ENCODE measurements at regions not wholly inside any gene's neighbourhood (a gene's known extent, or its start where the extent isn't known, plus 50 kb on each side); places are given as distances from the start of the nearest gene placed in this dataset.

DNA sequence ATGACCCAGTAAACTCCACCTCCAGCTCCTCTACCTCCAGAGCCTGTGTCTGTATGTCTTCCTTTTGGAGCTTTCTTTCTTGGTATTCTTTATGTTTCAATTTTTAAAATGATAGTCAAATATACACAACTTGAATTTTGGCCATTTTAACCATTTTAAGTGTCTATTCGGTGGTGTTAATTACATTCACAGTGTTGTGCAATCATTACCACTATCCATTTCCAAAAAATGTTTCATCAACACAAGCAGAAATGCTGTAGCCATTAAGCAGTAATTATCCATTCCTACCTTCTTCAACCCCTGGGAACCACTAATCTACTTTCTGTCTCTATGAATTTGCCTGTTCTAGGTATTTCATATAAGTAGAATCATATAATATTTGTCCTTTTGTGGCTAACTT, 194.5 kb upstream of the TSC22D2 start:
- DNase-seq = no peak

DNA sequence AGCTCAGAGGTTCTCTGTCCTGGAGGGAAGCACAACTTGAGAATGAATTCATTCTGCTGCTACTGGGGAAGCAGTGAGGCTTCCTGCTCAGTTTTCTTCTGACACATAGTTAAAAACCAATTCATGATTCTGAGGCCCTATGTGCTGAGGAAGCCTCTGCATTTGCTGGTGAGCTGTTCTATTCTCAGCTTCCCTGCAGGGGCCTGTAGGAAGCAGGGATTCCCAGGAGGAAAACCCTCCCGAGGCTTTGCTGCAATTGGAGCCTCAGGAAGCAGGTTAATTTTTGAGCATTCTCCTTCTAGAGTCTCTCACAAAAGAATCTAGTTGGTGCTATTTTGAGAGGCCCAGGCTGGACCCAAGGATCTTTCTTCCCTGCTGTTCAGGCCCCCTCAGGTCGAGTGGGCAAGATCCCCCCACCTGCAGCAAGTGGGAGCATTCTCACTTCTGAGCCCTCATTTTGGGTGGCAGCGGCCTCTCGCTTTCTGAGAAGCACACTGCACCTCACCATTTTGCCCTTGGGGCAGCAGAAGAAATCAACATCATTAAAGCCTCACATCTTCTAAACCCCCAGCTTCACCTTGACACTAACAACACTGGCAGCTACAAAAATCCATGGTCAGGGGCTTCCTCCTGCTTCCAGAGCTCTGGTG, 197.5 kb upstream of the TSC22D2 start:
- peak; percentile 20 for DNase-seq

DNA sequence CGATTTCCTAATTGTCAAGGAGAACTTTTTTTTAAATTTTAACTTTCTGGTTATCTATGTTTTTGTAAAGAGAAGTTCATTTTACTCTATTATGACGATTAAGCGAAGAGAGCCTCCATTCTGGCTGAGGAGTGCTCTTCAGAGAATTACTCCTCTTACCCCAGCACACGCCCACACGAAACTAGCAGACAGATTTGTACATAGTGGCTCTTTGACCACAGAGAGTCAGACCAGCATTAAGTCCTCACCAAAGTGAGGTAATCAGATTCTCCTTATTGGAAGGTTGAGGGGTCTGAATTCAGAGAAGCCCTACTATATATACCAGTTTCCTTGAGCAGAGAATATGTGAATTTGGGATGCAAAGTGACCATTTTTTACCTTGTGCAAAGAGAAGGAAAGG, 204.8 kb upstream of the TSC22D2 start:
- no peak for DNase-seq

DNA sequence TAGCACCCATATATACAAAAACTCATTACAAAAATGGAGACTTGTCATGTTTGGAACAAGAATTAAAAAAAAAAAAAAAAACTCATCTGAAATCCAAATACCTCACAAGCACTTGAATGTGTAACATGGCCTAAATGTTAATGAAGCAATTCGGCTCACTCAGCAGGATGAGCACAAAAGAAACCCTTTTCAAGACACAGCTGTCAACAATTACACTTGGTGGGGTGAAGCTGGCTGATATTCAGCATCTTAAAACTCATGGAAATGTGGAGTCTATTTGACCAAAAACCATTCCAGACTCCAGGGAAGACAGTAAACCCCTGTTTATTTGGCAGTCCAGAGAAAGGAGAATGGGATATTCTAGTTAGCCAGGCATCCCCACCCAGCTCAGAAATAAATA, 205.4 kb upstream of the TSC22D2 start:
- peak; percentile 26 for DNase-seq

DNA sequence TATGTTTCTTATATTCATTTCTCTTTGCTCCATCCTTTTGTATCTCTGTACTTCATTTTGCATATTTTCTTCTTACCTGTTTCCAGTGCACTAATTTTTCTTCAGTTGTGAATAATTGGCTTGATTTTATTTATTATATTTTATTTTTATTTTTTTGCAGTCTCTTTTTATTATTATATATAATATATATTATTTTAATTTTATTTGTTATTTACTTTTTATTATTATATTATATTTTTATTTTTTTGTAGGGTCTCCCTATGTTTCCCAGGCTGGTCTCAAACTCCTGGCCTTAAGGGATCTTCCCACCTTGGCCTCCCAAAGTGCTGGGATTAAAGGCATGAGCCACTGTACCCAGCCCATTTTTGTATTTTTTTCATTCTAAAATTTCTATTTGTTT, 213.1 kb upstream of the TSC22D2 start:
- no peak for DNase-seq

DNA sequence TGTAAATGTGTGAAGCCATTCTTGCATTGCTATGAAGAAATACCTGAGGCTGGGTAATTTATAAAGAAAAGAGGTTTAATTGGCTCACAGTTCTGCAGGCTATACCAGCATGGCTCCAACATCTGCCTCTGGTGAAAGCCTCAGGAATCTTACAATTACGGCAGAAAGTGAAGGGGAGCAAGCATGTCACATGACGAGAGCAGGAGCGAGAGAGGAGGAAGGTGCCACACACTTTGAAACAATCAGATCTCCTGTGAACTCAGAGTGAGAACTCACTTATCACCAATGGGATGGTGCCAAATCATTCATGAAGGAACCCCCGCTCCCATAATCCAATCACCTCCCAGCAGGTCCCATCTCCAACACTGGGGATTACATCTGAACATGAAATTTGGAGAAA, 213.6 kb upstream of the TSC22D2 start:
- DNase-seq = no peak

DNA sequence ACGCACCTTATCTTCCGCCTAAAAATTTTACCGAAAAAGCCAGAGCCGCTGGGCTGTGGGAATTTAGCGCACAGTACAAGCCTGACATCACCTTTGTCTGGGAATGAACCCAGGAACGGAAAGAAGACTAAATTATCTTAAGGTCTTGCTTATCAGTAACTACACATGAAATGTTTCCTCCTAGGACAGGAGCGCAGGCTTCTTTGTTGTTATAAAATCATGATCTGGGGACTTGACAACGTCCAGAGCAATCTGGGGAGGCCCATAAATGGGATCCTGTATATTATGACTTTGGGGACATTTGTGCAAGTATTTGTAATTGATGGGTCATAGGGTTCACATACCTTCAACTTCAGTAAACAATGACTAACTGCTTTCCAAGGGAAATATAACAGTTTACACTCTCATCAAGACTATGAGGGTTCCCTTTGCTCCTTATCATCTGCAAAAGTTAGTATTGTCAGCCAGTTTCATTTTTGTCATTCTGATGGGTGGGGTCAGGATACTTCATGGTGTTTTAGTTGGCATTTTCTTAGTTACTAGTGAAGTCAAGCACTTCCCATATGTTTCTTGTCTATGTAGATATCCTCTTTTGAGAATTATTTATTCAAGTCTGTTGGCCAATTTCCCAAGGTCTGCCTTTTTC, 213.9 kb upstream of the PFN2 start:
- DNase-seq = peak; percentile 37

DNA sequence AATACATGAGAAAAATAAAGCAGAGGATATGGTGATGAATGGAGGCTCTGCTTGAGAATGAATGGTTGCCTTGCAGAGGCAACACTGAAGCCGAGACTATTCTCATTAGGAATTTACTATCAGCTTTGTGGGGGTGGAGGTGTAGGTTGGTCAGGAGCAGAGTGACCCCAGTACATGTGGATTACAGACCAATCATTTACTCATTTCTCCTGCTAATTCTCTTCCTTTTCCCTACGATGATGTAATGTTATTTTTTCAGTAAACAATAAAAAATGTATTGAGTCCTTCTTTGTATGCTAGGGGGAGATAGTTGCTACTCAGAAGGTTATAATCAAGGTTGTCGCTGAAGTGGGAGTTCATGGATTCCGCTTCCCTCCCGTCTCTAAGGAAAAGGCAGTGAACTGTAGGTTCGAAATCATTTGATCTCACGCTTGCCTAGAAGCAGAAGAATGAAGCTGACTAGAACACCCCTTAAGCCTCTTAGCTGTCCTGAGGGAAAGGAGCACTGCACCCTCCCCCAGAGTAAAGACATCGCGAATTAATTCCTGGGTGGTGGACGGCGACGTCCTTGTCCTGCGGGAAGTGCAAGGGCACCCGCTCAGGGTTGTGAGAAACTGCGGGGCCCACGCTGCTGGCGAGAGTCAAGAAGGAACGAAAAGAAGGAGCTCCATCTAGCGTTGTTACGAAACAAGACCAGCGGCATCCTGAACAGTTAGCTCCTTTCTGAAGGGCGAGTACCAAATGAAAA, 213.2 kb upstream of the PFN2 start:
- DNase-seq = peak; percentile 85

DNA sequence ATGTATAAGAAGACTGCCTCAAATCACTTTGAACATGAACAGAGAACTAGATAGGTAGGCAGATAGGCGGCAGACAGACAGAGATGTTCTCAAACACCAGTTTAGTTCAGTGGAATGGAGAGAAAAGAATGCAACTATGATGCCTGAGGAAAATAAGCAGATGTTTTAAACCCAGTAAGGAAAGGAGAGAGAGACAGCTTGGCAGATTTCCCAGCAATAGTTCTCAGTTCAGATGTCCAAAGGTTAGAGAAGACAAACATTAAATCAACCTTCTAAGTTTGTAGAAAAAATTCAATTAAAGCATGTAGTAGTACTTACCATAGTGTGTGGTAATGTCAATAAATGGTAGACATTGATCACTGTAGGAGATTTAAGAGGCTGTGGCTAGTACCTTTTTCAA, 209.6 kb upstream of the PFN2 start:
- peak; percentile 79 for DNase-seq

DNA sequence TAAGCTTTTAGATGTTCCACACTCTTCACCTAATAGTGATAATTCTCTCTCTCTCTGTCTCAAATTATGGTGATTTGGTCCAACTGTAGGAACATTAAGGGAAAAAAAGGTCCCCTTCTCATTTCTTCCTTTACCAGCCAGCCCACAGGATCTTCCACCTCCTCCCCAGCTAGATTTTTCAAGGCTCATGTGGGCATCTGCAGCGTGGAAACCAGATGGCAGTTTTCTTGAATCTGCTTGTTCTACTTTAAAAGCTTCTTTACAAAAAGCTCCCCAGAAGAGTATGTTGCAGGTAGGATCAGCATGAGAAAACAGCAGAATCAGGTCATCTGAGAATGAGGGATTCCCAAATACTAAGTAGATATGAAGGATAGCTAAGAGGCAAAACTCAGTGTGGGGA, 208.6 kb upstream of the PFN2 start:
- DNase-seq = no peak

DNA sequence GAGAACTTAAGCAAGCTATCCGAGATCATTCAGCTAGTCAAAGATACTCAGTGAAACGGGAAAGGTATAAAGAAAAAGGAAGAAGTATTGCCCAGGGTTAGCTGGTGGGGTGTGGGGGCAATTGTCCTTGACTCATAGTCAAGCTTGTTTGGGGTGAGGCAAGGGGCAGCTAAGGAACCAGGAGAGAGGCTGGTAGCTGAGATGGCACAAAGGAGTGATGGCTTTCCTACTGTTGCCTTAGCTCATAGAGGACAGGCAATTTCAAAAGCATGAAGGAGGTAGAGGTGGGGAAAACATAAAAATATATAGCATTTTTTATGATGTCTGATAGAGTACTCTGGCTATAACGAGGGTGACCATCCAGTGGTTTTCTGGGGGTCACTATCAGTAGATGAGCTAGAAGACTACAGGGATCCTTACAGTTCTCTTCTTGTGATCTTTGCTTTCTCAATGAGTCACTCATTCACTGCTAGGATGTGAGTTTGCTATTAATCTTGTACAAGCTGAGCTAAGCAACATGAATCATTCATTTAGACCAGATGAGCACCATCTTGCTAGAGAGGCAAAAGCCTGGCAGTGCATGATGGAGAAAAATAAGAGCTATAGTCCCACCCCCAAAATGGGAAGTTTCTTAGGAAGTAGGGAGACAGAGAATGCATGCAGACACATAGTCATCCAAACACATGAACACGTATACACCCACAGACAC, 207.1 kb upstream of the PFN2 start:
- peak; percentile 88 for DNase-seq

DNA sequence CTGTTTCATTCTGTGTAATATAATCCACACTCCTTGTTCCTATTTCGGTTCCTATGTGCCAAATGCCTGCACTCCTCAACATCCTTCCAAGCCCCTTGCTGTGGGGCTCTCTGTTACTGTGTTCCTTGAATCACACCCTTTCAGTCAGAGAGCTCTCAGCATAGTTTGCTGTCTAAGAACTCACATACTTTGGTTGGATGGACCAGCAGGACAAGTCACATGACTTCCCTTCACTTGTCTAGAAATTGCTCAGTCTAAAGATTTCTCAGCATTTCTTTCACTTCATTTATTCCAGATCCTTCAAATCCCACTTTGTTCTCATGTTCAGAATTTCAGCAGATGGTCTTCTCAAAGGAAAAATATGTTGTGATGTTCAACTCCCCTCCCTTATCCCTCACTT, 203.5 kb upstream of the PFN2 start:
- no peak for DNase-seq

DNA sequence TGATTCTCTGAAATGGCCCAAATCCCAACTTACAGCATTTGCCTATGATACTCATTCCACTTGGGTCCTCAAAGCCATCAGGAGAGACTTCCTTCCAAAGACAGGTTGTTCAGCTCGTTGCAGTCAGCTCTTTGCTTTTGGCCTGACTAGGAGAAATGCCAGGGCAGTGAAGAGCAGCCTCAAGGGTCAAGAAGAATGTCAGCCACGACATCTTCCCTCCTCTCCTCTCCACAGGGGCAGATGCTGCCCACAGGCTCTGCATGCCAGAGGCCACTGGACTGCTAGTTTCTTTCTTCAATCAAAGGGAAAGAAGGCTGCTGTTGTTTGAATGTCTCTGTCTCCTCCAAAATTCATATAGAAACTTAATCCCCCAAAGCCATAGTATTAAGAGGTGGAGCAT, 201.7 kb upstream of the PFN2 start:
- no peak for DNase-seq

DNA sequence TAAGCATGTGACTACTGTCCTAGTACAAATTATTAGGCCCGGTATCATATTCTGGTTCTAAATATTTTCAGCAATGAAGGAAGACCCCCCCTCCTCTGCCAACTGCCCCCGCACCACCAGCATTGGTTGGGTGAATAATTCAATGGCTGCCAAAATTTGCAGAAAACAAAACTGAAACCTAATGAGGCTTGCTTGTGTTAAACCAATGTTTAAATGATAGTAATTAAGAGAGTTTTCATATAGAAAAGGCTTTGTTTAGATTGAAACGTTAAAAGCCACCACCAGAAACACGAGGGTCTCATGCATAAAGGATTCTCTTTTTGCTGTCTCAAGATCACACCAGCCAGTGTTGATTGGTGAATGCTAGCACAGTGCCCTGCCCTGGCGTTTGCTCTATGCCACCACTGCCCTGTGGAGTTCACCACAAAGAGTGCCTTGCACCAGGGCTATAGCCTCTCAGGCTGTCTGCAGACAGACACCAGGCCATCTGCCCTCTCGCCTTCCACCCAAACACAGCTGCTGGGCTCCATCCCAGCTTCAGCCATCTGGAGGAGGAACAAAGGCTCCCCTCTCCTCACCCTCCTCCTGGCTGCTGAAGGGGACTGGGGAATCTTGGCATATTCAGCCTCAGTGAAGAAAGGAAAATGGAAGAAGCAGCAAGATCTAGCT, 200.3 kb upstream of the PFN2 start:
- no peak for DNase-seq

DNA sequence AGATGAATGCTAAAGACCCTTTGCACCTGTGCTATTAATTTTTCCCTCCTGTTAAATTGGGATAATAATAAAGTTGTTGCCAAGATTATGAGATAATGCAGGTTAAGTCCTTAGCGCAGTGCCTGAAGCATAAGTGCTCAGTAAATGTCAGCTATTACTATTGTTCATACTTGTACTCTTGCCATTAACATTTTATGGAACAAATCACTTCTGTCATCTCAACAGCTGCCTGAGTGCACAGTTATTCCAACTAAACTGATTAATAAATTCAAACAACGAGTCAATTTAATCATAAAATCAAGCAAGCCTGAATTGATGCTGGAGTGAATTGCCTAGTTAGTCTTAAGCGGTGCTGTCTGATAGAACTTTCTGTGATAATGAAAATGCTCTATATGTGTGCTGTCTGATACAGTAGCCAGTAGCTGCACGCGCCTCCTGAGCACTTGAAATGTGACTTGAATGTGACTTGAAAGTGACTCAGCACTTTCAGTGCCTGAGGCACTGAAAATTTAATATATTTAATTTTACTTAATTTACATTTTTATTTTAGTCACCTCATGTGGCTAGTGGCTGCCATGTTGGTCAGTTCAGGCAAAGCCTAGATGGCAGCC, 198.7 kb upstream of the PFN2 start:
- no peak for DNase-seq

DNA sequence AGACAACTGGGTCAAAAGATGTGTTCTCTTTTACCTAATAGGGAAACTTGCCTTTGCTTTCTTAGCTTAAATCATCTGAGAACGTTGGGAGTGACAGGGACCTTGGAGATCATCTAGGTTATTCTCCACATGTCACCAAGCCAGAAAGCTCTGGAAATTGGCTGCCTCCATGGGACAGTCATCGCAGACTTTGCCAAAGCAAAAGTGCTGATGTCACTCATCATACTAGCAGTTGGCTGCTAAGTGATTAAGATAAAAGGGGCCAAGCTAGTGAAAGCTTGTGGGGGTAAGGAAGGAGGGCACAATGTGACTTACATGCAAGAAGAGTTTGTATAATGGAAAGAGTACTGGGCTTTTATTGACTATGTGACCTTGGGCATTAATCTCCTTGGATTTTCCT, 198.0 kb upstream of the PFN2 start:
- no peak for DNase-seq

DNA sequence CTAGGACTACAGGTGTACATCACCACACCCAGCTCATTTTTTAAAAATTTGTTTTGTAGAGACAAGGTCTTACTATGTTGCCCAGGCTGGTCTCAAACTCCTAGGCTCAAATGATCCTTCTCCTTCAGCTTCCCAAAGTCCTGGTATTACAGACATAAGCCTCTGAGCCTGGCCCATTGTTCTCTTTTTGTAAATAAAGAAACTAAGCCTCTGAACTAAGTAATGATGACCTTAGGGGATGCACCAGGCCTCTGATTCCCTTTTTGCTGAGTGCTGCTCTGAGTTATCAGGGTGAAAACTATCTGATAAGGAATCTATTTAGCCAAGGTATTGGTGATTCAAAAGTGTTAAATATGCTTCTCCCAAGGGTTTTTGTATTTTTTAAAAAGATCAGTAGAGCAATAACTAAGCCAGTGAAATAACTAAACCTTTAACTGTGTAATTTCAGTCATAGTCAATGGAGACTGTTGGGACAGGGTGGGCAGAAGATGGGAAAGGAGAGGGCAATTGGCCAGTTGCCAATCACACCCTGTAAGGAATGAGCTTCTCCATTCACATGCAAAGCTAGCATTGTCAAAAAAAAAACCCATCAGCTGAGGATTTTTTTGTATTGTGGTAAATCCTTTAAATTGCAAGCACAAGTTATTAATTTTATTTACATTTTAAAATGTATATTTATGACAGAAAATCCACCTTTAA, 194.8 kb upstream of the PFN2 start:
- no peak for DNase-seq

DNA sequence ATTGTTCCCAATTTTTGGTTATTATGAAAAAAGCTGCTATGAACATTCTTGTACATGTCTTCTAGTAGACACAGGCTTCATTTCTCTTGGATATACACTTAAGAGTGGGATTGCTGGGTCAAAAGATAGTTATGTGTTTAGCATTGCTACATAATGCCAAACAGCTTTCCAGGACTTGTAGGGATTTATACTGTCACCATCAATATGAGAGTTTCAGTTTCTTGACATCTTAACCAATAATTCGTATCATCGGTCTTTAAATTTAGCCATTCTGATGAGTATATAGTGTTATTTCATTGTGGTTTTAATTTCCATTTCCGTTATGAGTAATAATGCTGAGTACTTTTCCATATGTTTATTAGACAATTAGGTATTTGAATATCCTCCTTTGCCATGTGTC, 190.3 kb upstream of the PFN2 start:
- peak; percentile 66 for DNase-seq

DNA sequence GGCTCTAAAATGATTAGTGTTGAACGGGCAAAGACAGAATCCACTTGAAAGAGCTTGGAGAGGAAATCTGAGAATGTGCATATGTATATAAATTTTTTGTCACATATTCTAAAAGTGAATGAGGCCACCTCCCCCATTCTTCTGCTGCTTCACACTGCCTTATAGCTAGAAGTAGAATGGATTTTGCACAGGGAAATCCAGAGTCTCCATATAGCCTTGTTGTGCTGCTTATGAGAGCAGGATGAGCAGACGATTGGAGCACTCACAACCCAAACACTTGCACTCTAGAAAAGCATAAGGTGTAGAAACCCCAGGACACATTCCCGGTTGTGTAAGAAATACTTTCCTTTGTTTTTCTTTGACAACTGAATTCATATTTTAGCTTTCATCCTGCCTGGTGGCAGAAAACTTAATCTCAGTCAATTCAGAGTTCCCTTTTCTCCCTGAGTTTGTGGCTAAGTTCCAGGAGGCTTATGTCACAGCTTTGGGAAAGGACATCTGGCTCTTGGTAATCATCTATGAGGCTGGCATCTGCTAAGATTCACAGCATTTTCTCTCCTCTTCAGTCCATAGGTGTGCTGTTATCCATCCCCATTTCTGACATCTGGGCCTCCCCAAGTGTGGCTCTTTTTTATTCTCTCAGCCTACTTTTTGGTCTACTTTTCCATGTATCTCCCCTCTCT, 188.4 kb upstream of the PFN2 start:
- peak; percentile 62 for DNase-seq

DNA sequence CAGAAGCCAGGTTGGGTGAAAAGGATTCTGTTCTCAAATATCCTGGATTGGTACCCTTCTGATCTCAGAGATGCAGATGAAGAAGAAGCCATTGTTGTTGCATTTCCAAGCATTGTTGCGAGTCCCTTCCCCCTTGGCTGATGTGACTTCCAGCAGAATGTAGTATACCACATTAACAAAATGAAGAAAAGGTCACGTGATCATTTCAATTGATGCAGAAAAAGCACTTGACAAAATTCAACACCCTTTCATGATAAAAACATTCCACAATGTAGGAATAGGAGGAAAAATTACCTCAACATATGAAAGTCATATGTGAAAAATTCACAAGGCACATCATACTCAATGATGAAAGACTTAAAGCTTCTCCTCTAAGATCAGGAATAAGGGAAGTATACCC, 181.9 kb upstream of the PFN2 start:
- no peak for DNase-seq

DNA sequence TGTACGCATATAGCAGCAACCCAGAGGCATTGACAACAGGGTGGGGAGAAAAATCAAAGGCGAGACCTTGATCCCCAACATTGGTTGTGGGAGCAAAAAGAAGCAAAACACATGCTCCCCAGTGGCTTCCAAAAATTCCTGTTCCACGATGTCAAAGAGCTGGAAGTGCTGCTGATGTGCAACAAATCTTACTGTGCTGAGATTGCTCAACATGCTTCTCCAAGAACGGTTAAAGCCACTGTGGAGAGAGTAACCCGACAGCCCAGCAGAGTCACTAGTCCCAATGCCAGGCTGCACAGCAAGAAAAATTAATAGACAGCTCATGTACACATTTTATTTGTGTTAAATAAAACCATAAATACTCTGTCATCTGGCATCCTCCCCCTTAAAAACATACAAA, 179.9 kb upstream of the PFN2 start:
- DNase-seq = peak; percentile 37

All from fibroblast of skin of right biceps (primary cell).